ENCODE measurements at regions not wholly inside any gene's neighbourhood (a gene's known extent, or its start where the extent isn't known, plus 50 kb on each side); places are given as distances from the start of the nearest gene placed in this dataset.

- no peak for TF ChIP-seq EZH2 (IDR thresholded peaks at IDR 0.05; ENCODE audit: borderline replicate concordance)
- no peak for TF ChIP-seq CTCF (IDR thresholded peaks at IDR 0.05; ENCODE audit: poor library complexity)
These were observed 72.0 kb downstream of the DIO3 start for GRCh38 chr14:101633276-101633675.

Measured in hepatocyte (in vitro differentiated cells).